ENCODE measurements at regions not wholly inside any gene's neighbourhood (a gene's known extent, or its start where the extent isn't known, plus 50 kb on each side); places are given as distances from the start of the nearest gene placed in this dataset.

GRCh38 chr20:60751826-60752225 lies 500.2 kb upstream of the CDH4 start:
- Mint-ChIP-seq H3K4me1 (no peaks in the 10 kb centered on the region), H3K4me3 (no peak overlapping the region), H3K27ac (no peak overlapping the region), H3K27me3 (ENCODE audit: low read depth in 3 of 3) (peaks cover 2 to 11% (median 5%) of the 10 kb centered on the region in 3 donors), H3K9me3 (no peaks in the 10 kb centered on the region), H3K36me3 (no peaks in the 10 kb centered on the region)
- no peak for DNase-seq

- Mint-ChIP-seq H3K9me3 (no peaks in the 10 kb centered on the region), H3K36me3 (no peaks in the 10 kb centered on the region), H3K27ac (no peak overlapping the region), H3K27me3 (ENCODE audit: low read depth in 3 of 3) (peaks cover 2 to 6% (median 5%) of the 10 kb centered on the region in 3 donors), H3K4me3 (no peak overlapping the region), H3K4me1 (no peaks in the 10 kb centered on the region)
- DNase-seq: no peak
Observed at GRCh38 chr20:60752741-60753420, 499.2 kb upstream of the CDH4 start.

GRCh38 chr20:60754856-60755255 lies 497.2 kb upstream of the CDH4 start:
- Mint-ChIP-seq H3K27me3 (ENCODE audit: low read depth in 3 of 3) (peaks cover 0 to 6% (median 3%) of the 10 kb centered on the region in 3 donors), H3K4me3 (no peak overlapping the region), H3K9me3 (no peaks in the 10 kb centered on the region), H3K36me3 (no peaks in the 10 kb centered on the region), H3K4me1 (no peaks in the 10 kb centered on the region), H3K27ac (no peak overlapping the region)
- DNase-seq: no peak

- no peak for DNase-seq
- Mint-ChIP-seq H3K27me3 (ENCODE audit: low read depth in 3 of 3) (peaks cover 0 to 3% (median 0%) of the 10 kb centered on the region in 3 donors), H3K4me1 (no peaks in the 10 kb centered on the region), H3K36me3 (no peaks in the 10 kb centered on the region), H3K4me3 (no peak overlapping the region), H3K9me3 (no peaks in the 10 kb centered on the region), H3K27ac (no peak overlapping the region)
Observed at GRCh38 chr20:60759651-60760050, 492.4 kb upstream of the CDH4 start.

- Mint-ChIP-seq H3K9me3 (no peaks in the 10 kb centered on the region), H3K27me3 (ENCODE audit: low read depth in 3 of 3) (peaks cover 0 to 3% (median 0%) of the 10 kb centered on the region in 3 donors), H3K36me3 (no peaks in the 10 kb centered on the region), H3K4me1 (no peaks in the 10 kb centered on the region), H3K4me3 (no peak overlapping the region), H3K27ac (no peak overlapping the region)
- DNase-seq: no peak
Observed at GRCh38 chr20:60760256-60761000, 491.6 kb upstream of the CDH4 start.

GRCh38 chr20:60761056-60761455 lies 491.0 kb upstream of the CDH4 start:
- H3K4me3 Mint-ChIP-seq: no peak overlapping the region
- H3K4me1 Mint-ChIP-seq: no peaks in the 10 kb centered on the region
- no peaks in the 10 kb centered on the region for H3K9me3 Mint-ChIP-seq

GRCh38 chr20:60762386-60762785 lies 489.7 kb upstream of the CDH4 start:
- no peak for DNase-seq
- Mint-ChIP-seq H3K27ac (no peak overlapping the region), H3K9me3 (no peaks in the 10 kb centered on the region), H3K4me1 (no peaks in the 10 kb centered on the region), H3K36me3 (no peaks in the 10 kb centered on the region), H3K27me3 (ENCODE audit: low read depth in 3 of 3) (peaks cover 0 to 3% (median 2%) of the 10 kb centered on the region in 3 donors), H3K4me3 (no peak overlapping the region)

More at GRCh38 chr20:60761056-60761455, 491.0 kb upstream of the CDH4 start:
- Mint-ChIP-seq H3K36me3 (no peaks in the 10 kb centered on the region), H3K27ac (no peak overlapping the region), H3K27me3 (ENCODE audit: low read depth in 3 of 3) (peaks cover 0 to 3% (median 0%) of the 10 kb centered on the region in 3 donors)
- no peak for DNase-seq

- no peak overlapping the region for H3K4me3 Mint-ChIP-seq
- no peak overlapping the region for H3K27ac Mint-ChIP-seq
- peaks cover 0 to 5% (median 3%) of the 10 kb centered on the region in 3 donors for H3K27me3 Mint-ChIP-seq (ENCODE audit: low read depth in 3 of 3)
- no peaks in the 10 kb centered on the region for H3K4me1 Mint-ChIP-seq
- no peak for DNase-seq
- H3K9me3 Mint-ChIP-seq: no peaks in the 10 kb centered on the region
- H3K36me3 Mint-ChIP-seq: no peaks in the 10 kb centered on the region
Observed at GRCh38 chr20:60764328-60764727, 487.7 kb upstream of the CDH4 start.

- H3K27ac Mint-ChIP-seq: no peak overlapping the region
- H3K27me3 Mint-ChIP-seq (ENCODE audit: low read depth in 3 of 3): peaks cover 0 to 5% (median 3%) of the 10 kb centered on the region in 3 donors
- H3K4me3 Mint-ChIP-seq: no peak overlapping the region
- no peaks in the 10 kb centered on the region for H3K4me1 Mint-ChIP-seq
- no peak for DNase-seq
- H3K9me3 Mint-ChIP-seq: no peaks in the 10 kb centered on the region
- no peaks in the 10 kb centered on the region for H3K36me3 Mint-ChIP-seq
Observed at GRCh38 chr20:60764771-60765170, 487.3 kb upstream of the CDH4 start.

- H3K27ac Mint-ChIP-seq: no peak overlapping the region
- no peaks in the 10 kb centered on the region for H3K9me3 Mint-ChIP-seq
- H3K4me1 Mint-ChIP-seq: no peaks in the 10 kb centered on the region
- peaks cover 0 to 5% (median 3%) of the 10 kb centered on the region in 3 donors for H3K27me3 Mint-ChIP-seq (ENCODE audit: low read depth in 3 of 3)
- H3K4me3 Mint-ChIP-seq: no peak overlapping the region
- H3K36me3 Mint-ChIP-seq: no peaks in the 10 kb centered on the region
- DNase-seq: no peak
Observed at GRCh38 chr20:60765821-60766403, 486.1 kb upstream of the CDH4 start.

GRCh38 chr20:60768216-60768615 lies 483.8 kb upstream of the CDH4 start:
- no peak overlapping the region for H3K27ac Mint-ChIP-seq
- H3K27me3 Mint-ChIP-seq (ENCODE audit: low read depth in 3 of 3): peaks cover 0 to 5% (median 0%) of the 10 kb centered on the region in 3 donors
- H3K9me3 Mint-ChIP-seq: no peaks in the 10 kb centered on the region
- H3K4me3 Mint-ChIP-seq: no peak overlapping the region
- no peaks in the 10 kb centered on the region for H3K36me3 Mint-ChIP-seq
- H3K4me1 Mint-ChIP-seq: no peaks in the 10 kb centered on the region
- no peak for DNase-seq

- Mint-ChIP-seq H3K4me3 (no peak overlapping the region), H3K27me3 (ENCODE audit: low read depth in 3 of 3) (peaks cover 1 to 7% (median 6%) of the 10 kb centered on the region in 3 donors)
- no peak for DNase-seq
Observed at GRCh38 chr20:60780388-60781025, 471.6 kb upstream of the CDH4 start.

GRCh38 chr20:60782959-60783625 lies 469.0 kb upstream of the CDH4 start:
- Mint-ChIP-seq H3K4me3 (no peak overlapping the region), H3K4me1 (no peaks in the 10 kb centered on the region), H3K9me3 (peaks cover 0 to 3% (median 0%) of the 10 kb centered on the region in 6 donors), H3K36me3 (no peaks in the 10 kb centered on the region), H3K27me3 (ENCODE audit: low read depth in 3 of 3) (peaks cover 1 to 7% (median 2%) of the 10 kb centered on the region in 3 donors), H3K27ac (no peak overlapping the region)
- DNase-seq: no peak

More at GRCh38 chr20:60780388-60781025, 471.6 kb upstream of the CDH4 start:
- no peaks in the 10 kb centered on the region for H3K36me3 Mint-ChIP-seq
- no peak overlapping the region for H3K27ac Mint-ChIP-seq
- peaks cover 0 to 4% (median 0%) of the 10 kb centered on the region in 6 donors for H3K9me3 Mint-ChIP-seq
- H3K4me1 Mint-ChIP-seq: no peaks in the 10 kb centered on the region

All from immature natural killer cell (primary cell).